ENCODE measurements at regions not wholly inside any gene's neighbourhood (a gene's known extent, or its start where the extent isn't known, plus 50 kb on each side); places are given as distances from the start of the nearest gene placed in this dataset.
"Not testable (repeated sequence)": the region's sequence is repeated elsewhere in the genome, so short reads cannot be mapped to it uniquely, and the experiment has no call there.

- not testable (repeated sequence) for DNase-seq
Observed at GRCh38 chr14:106674509-106675125, 1148.2 kb downstream of the TMEM121 start.

- DNase-seq, result not testable (repeated sequence)
Observed at GRCh38 chr14:106675716-106676115, 1149.3 kb downstream of the TMEM121 start.

- DNase-seq, result no peak
Observed at GRCh38 chr14:106679776-106680175, 1153.4 kb downstream of the TMEM121 start.

DNA sequence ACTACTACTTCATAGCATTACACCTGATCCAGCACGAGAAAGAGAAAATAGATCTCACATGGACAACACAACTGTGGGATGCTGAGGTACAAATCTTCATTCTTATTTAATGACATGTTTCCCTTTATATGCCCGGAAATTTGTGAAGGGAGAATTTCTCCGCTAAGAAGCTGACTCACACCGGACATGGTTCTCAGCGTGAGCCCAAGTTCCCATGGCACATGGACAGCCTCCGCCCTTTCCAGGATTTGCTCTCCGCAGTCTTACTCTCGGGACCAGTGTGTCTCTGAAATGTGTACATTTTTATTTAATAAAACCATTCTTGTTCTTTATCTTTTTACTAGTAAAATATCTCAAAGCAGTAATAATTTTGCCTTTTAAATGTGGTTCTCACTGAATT, 1154.8 kb downstream of the TMEM121 start:
- no peak for DNase-seq

DNA sequence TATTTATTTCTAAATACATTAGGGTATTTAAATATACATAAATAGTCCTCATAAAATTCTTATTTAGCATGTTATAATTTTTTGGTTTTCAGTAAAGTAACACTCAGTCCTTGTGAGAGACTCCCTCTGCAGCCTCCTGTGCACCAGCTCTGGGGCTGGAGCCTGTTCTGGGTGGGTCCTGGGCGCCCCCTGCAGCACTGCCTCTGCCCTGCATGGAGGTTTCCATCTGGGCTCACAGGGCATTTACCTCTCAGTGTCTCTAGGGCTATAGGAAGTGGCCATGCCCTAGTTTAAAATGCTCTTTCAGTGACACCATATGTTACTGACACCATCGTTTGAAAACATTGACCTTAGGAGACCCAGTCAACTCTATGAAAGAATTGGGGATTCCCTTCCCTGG, 1155.2 kb downstream of the TMEM121 start:
- DNase-seq, result no peak

GRCh38 chr14:106683631-106684030, 1157.2 kb downstream of the TMEM121 start:
- no peak for DNase-seq

DNA sequence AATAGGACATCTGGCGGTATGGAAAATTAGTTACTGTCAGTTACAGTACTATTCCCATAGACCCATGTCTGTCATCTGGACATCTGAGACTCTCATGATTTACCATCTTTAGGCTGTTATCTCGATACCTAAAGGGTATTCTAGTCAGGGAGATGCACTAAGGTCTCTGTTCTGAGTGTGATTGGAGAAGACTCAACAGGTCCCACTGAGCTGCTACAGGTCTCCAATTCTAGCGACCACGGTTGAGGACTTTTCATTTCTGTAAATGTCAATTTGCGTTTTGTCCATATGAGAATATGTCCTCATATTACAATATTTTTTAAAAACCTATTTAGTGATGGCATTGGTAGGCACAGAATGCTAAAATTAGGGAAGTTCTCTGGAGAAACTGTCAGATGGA, 1160.2 kb downstream of the TMEM121 start:
- no peak for DNase-seq

- DNase-seq, result no peak
Observed at GRCh38 chr14:106690333-106690891, 1164.0 kb downstream of the TMEM121 start.

GRCh38 chr14:106691601-106692291, 1165.4 kb downstream of the TMEM121 start:
- DNase-seq, result no peak

DNA sequence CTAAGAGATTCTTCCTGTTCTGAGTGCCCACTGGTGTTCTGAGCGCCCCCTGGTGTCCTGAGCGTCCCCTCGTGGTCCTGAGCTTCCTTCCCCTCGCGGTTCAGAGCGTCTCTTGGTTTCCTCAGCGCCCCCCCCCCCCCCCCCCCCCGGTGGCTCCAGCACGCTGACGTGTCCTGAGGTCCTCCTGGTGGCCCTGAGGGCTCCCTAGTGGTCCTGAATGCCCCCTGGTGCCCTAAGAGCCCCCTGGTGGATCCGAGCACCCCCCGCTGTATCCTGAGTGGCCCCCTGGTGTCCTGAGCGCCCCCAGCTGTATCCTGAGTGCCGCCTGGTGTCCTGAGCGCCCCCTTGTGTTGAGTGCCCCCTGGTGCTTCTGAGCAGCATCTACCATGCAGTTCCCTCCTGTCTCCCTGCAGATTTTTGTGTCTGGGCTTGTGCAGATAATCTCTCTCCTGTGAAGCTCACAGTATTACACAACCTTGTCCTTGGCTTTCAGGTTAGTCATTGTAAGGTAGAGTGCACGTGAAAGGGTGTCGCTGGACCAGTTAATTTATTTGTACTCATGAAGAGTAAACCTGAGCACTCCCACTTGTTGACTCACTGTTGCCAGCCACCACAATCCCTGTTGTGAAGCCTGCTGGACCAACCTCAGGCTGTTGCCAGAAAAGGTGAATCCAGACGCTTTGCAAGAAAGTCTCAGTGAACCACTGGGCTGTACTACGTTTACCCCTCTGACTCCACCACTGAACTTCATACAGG, 1168.4 kb downstream of the TMEM121 start:
- no peak for DNase-seq

GRCh38 chr14:106698620-106699267, 1172.4 kb downstream of the TMEM121 start:
- not testable (repeated sequence) for DNase-seq

- not testable (repeated sequence) for DNase-seq
Observed at GRCh38 chr14:106703651-106704050, 1177.3 kb downstream of the TMEM121 start.

DNA sequence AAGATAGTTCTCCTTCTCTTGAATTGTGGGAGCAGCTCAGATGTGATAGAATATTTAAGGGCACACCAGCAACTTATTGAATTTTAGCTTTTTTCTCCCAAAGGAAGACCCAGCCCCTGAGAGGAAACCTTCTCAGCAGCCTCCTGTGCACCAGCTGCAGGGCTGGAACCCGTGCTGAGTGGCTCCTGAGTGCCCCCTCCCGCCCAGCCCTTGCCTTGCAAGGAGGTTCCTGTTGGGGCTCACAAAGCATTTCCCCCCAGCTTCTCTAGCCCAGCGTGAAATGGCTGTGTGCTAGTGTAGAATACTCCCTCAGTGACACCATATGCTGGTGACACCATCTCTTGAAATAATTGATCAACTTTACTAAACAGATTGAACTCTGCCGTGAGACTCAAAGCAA, 1180.1 kb downstream of the TMEM121 start:
- DNase-seq, result not testable (repeated sequence)

DNA sequence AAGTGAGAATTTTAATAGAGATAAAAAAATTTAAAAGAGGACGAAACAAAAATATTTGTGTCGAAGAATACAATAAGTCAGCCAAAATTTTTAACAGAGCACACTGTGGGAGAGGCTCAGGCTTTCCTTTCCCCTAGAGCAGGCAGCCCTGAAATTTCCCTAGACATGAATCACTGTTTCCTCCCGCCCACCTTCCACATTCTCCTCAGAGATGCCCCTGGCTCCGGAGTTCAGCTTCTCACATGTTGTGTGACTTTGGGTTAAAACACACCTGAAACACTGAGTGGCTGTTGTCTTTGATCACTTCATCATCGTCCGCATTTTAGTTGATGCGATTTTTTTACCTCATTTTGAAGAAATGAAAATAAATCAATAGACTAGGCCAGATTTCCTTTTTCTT, 1183.8 kb downstream of the TMEM121 start:
- DNase-seq, result not testable (repeated sequence)

DNA sequence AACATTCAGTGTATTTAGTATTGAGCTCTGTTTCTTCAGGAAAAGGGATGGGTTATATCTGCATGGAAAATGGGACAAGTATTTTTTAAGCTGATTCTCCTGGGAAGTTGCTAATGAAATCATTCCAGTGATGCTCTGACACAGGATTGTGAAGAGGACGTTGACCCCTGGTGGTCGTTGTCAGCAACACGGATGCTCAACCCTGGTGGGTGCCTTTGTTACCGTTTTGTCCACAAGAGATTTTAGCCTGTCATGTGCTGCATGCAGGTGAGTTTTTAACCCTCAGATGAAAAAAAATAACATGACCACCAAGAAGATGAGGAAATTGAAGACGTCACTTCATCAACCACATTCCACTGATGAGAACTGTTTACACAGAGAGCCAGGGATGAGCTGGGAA, 1186.1 kb downstream of the TMEM121 start:
- DNase-seq, result not testable (repeated sequence)

DNA sequence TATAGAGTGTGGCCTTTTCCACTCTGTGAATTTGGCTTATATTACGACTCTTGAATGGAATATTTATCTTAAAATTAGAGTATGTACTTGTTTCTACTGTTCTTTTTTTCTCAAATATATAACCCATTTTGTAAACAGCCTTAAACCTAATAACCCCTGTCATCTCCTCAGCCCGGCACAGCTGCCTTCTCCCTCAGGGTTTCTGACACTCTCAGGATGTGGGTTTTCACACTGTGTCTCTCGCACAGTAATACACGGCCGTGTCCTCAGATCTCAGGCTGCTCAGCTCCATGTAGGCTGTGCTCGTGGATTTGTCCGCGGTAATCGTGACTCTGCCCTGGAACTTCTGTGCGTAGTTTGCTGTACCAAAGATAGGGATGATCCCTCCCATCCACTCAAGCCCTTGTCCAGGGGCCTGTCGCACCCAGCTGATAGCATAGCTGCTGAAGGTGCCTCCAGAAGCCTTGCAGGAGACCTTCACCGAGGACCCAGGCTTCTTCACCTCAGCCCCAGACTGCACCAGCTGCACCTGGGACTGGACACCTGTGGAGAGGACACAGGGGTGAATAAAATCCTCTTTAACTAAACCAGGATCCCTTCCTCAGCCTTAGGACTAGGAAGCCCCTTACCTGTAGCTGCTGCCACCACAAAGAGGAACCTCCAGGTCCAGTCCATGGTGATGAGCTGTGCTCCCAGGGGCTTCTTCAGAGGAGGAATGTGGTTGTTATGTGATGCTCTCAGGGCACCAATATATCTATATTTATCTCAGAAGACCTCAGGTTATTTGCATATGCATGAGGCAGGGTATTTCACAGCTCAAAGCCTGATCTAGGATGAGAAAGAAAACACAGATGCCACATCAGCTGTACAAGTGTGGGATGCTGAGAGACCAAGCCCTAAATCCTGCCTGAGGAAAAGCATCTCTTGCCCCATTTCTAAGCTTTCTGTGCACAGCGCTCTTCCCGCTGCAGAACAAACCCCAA, 1188.4 kb downstream of the TMEM121 start:
- DNase-seq, result not testable (repeated sequence)

GRCh38 chr14:106717544-106717943, 1191.2 kb downstream of the TMEM121 start:
- DNase-seq, result not testable (repeated sequence)

GRCh38 chr14:106719880-106720279, 1193.5 kb downstream of the TMEM121 start:
- not testable (repeated sequence) for DNase-seq

- not testable (repeated sequence) for DNase-seq
Observed at GRCh38 chr14:106721926-106722325, 1195.5 kb downstream of the TMEM121 start.

DNA sequence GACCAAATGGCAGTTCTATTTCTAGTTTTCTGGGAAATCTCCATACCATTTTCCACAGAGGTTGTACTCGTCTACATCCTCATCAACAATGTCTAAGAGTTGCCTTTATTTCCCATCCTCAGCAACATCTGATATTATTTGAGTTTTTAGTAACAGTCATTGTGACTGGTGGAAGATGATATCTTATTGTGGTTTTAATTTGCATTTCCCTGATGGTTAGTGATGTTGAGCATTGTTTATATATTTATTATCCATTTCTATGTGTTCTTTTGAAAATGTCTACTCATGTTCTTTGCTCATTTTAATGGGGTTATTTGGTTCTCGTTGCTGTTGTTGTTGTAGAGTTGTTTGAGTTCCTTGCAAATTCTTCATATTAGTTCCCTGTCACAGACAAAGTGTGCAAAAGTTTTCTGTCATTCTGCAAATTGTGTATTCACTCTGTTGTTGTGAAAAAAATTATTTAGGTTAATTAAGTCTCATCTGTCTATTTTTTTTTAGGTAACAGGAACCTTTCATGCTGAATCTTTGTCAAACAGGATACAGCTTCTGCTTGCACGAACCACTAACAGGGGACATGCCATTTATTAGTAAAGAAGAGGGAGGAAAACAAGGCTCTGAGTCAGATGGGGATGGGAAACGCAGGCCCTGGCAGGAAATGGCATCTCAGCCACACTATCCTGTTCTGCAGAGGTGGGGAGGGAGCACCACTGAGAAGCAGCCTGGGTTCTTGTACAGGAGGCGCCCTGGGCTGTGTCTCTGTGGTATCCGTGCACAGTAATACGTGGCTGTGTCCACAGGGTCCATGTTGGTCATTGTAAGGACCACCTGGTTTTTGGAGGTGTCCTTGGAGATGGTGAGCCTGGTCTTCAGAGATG, 1196.7 kb downstream of the TMEM121 start:
- DNase-seq, result not testable (repeated sequence)

GRCh38 chr14:106727962-106728361, 1201.6 kb downstream of the TMEM121 start:
- not testable (repeated sequence) for DNase-seq
